A673 (cell line): ENCODE measurements at regions not wholly inside any gene's neighbourhood (a gene's known extent, or its start where the extent isn't known, plus 50 kb on each side); places are given as distances from the start of the nearest gene placed in this dataset.

Source experiments
- BruUV-seq: library from RNA; stranded (reverse); fragments of 400-500 nt; replicated peaks from 2 replicates; lab custom pipeline; 2021; lab: Mats Ljungman, UMichigan
- CTCF ChIA-PET: fragments of 300-600 bp; sonication (Branson Sonifier 250); formaldehyde crosslinking; loops from one replicate; lab custom pipeline; 2022; ENCODE audit warnings: antibody characterized with exemption; lab: Charles Lee
- POLR2A ChIA-PET: fragments of 300-600 bp; sonication (Branson Sonifier 250); formaldehyde crosslinking; loops from one replicate; lab custom pipeline; 2022; ENCODE audit warnings: antibody characterized with exemption; ENCODE audit not compliant: low non-redundant PET; lab: Charles Lee
- DNase-seq: peaks from one replicate; pipeline ENCODE4 v3.0.0-alpha.2; 2015; ENCODE audit warnings: low spot score
- H3K27ac ChIP-seq: fragments of 200-600 bp; sonication (generic); 2 replicates; pipeline ENCODE4 v1.5.1; 2016; ENCODE audit warnings: mixed run types, low read depth, mild to moderate bottlenecking, mixed read lengths, antibody characterized with exemption, low read length; ENCODE audit not compliant: poor library complexity, severe bottlenecking
- H3K27me3 ChIP-seq: fragments of 200-600 bp; sonication (generic); replicated peaks from 2 replicates; pipeline ENCODE4 v1.6.1; 2017; ENCODE audit warnings: mixed run types, low read depth, mild to moderate bottlenecking, mixed read lengths, antibody characterized with exemption, low read length; ENCODE audit not compliant: insufficient read depth, poor library complexity
- H3K36me3 ChIP-seq: fragments of 200-600 bp; sonication (generic); 2 replicates; pipeline ENCODE4 v1.6.1; 2016; ENCODE audit warnings: mixed run types, mild to moderate bottlenecking, mixed read lengths, antibody characterized with exemption, low read length; ENCODE audit not compliant: insufficient read depth, poor library complexity, severe bottlenecking
- H3K4me1 ChIP-seq: fragments of 200-600 bp; sonication (generic); 2 replicates; pipeline ENCODE4 v1.6.1; 2017; ENCODE audit warnings: mixed run types, mild to moderate bottlenecking, mixed read lengths, antibody characterized with exemption, low read length; ENCODE audit not compliant: insufficient read depth, poor library complexity, severe bottlenecking
- H3K4me3 ChIP-seq: fragments of 200-600 bp; sonication (generic); 2 replicates; pipeline ENCODE4 v1.5.1; 2016; ENCODE audit warnings: low read depth, mixed run types, mild to moderate bottlenecking, mixed read lengths, low read length; ENCODE audit not compliant: poor library complexity, severe bottlenecking
- H3K9me3 ChIP-seq: fragments of 200-600 bp; sonication (generic); 2 replicates; pipeline ENCODE4 v1.6.1; 2016; ENCODE audit warnings: mixed run types, low read depth, mild to moderate bottlenecking, mixed read lengths, antibody characterized with exemption, low read length; ENCODE audit not compliant: poor library complexity, severe bottlenecking
- CTCF ChIP-seq: fragments of 300-800, 200-600 bp; sonication (generic); conservative IDR thresholded peaks from 2 replicates; pipeline ENCODE4 v1.5.1; 2017; ENCODE audit warnings: low read depth, mild to moderate bottlenecking, antibody characterized with exemption, low read length, moderate library complexity, mixed read lengths
- EZH2 ChIP-seq: fragments of 200-600 bp; sonication (generic); IDR thresholded peaks from 2 replicates; pipeline ENCODE4 v1.6.1; 2017; ENCODE audit warnings: borderline replicate concordance, low read depth, mild to moderate bottlenecking, mixed read lengths, antibody characterized with exemption, low read length; ENCODE audit not compliant: poor library complexity, severe bottlenecking
- intact Hi-C: fragments of 100-400 bp; cut with micrococcal nuclease; formaldehyde crosslinking; loops from one replicate; pipeline ENCODE4 v1.10.0; 2022; ENCODE audit not compliant: unreplicated experiment

DNA sequence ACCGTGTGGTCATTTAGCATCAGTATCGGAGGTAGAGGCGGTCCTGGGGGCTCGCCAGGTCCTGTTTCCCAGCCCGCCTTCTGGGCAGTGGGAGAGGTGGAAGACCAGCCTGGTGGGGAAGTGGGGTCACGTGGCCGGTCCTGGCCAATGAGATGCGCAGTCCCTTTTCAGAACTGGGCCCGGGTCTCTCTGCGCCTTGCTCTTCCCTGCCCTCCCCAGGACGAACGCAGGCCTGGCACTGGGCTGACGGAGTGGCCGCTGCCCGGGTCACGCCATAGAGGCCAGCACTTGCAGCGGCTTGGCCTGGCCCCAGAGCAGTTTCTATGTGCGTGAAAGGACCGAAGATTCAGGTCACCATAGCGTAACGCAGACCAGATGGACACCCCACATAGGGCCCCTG is 97.6 kb downstream of the OLFM1 start:
- BruUV-seq = no TSS peak
- Histone ChIP-seq H3K27me3 (no peaks in the 10 kb centered on the region), H3K27ac (no peak overlapping the region), H3K36me3 (no peaks in the 10 kb centered on the region), H3K9me3 (no peaks in the 10 kb centered on the region), H3K4me3 (no peak overlapping the region), H3K4me1 (peaks cover 3% of the 10 kb centered on the region)
- CTCF ChIA-PET = no interaction called here
- POLR2A ChIA-PET = no interaction called here
- intact Hi-C loops = no loop called here
- TF ChIP-seq CTCF (no peak), EZH2 (no peak)
- no peak for DNase-seq

DNA sequence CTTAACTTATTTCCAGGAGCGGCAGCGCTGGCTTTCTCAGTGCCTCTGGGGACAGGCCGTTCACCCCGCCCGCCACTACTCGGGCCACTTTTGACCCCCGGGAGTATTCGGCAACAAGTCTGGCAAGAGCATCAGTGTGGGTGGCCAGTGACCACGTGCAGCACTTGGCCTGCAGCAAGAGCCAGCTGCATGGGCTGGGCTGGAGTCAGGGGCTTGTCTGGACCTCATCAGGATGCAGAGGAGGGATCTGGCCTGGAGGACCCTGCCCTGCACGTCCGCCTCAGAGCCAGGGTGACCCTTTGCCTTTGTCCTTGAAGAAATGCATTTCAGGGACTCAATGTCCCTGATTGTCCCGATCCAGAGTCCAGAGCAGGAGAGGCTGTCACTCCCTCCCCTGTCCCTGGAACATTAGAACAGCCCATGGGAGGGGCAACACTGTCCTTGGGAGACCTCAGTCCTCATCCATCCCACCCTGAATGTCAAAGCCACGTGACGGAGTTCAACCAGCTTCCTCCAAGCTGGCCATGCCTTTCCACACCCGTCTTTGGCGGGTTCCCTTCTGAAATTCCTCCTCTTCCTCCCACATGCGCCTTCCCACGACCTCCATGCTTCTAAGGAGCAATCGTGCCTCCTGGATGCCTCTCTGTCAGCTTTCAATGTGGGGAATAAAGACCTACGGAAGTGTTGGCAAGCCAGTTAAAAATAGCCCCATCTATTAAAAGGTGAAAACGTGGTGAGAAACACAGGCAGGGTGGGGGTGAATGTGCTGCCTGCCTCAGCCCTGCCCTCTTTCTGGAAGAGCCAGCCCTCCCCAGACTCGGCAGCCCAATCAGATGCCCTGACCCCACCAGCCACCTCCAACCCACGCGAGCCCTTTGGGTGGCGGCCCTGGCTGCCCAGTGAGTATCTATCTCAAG is 99.0 kb downstream of the OLFM1 start:
- POLR2A ChIA-PET = no interaction called here
- Histone ChIP-seq H3K27ac (no peak overlapping the region), H3K4me3 (no peak overlapping the region), H3K9me3 (no peaks in the 10 kb centered on the region), H3K27me3 (no peaks in the 10 kb centered on the region), H3K4me1 (peaks cover 11% of the 10 kb centered on the region), H3K36me3 (no peaks in the 10 kb centered on the region)
- intact Hi-C loops = no loop called here
- BruUV-seq = no TSS peak
- no peak for TF ChIP-seq CTCF
- TF ChIP-seq EZH2 = no peak
- no peak for DNase-seq
- CTCF ChIA-PET = no interaction called here

DNA sequence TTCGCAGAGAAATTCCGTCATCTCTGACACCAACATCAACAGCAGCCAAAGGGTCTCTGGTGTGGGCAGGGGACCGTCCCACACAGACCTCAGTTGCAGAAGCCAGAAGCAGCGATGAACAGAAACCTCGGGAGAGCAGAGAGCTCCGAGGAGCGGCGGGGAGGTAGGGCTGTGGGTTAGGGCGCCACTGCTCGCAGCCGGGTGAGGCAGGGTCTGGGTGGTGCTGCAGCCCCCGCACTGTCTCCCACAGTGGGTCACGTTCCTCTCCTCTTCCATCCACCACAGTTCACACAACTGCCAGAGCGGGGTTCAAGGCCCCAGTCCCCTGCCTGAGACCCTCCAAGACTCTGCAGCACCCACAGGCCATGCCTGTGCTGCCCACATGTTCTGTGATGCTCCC is 99.9 kb downstream of the OLFM1 start:
- Histone ChIP-seq H3K27me3 (no peaks in the 10 kb centered on the region), H3K4me3 (no peak overlapping the region), H3K36me3 (no peaks in the 10 kb centered on the region), H3K9me3 (no peaks in the 10 kb centered on the region), H3K27ac (no peak overlapping the region), H3K4me1 (peaks cover 11% of the 10 kb centered on the region)
- no peak for DNase-seq
- TF ChIP-seq CTCF (no peak), EZH2 (no peak)
- ChIA-PET CTCF (no interaction called here), POLR2A (no interaction called here)
- no TSS peak for BruUV-seq
- intact Hi-C loops = no loop called here
